NCI-H2171 (cell line): ENCODE measurements at regions not wholly inside any gene's neighbourhood (a gene's known extent, or its start where the extent isn't known, plus 50 kb on each side); places are given as distances from the start of the nearest gene placed in this dataset.
"Not testable (repeated sequence)": the region's sequence is repeated elsewhere in the genome, so short reads cannot be mapped to it uniquely, and the experiment has no call there.

ENCODE experiments used
- DNase-seq: peaks from one replicate; lab custom pipeline; 2025; lab: John Stamatoyannopoulos, UW

- DNase-seq = not testable (repeated sequence)
Measured at GRCh38 chr15:20308027-20308690, 233.4 kb downstream of the GOLGA6L6 start.

- DNase-seq = not testable (repeated sequence)
Measured at GRCh38 chr15:20307137-20307536, 234.5 kb downstream of the GOLGA6L6 start.

GRCh38 chr15:20306497-20307106, 235.0 kb downstream of the GOLGA6L6 start:
- DNase-seq = not testable (repeated sequence)

GRCh38 chr15:20305912-20306311, 235.7 kb downstream of the GOLGA6L6 start:
- not testable (repeated sequence) for DNase-seq

- not testable (repeated sequence) for DNase-seq
Measured at GRCh38 chr15:20305015-20305465, 236.6 kb downstream of the GOLGA6L6 start.

GRCh38 chr15:20304282-20305014, 237.2 kb downstream of the GOLGA6L6 start:
- DNase-seq = not testable (repeated sequence)

- DNase-seq = not testable (repeated sequence)
Measured at GRCh38 chr15:20303248-20304171, 238.1 kb downstream of the GOLGA6L6 start.

GRCh38 chr15:20302141-20303069, 239.2 kb downstream of the GOLGA6L6 start:
- DNase-seq = not testable (repeated sequence)

- not testable (repeated sequence) for DNase-seq
Measured at GRCh38 chr15:20301471-20302081, 240.0 kb downstream of the GOLGA6L6 start.

GRCh38 chr15:20301041-20301390, 240.6 kb downstream of the GOLGA6L6 start:
- not testable (repeated sequence) for DNase-seq

- not testable (repeated sequence) for DNase-seq
Measured at GRCh38 chr15:20300351-20301040, 241.1 kb downstream of the GOLGA6L6 start.

- DNase-seq = not testable (repeated sequence)
Measured at GRCh38 chr15:20297603-20298123, 243.9 kb downstream of the GOLGA6L6 start.

GRCh38 chr15:20296261-20296660, 245.3 kb downstream of the GOLGA6L6 start:
- not testable (repeated sequence) for DNase-seq

- DNase-seq = no peak
Measured at GRCh38 chr15:20295238-20295811, 246.3 kb downstream of the GOLGA6L6 start.

- DNase-seq = no peak
Measured at GRCh38 chr15:20294651-20295237, 246.9 kb downstream of the GOLGA6L6 start.

- not testable (repeated sequence) for DNase-seq
Measured at GRCh38 chr15:20292422-20293005, 249.1 kb downstream of the GOLGA6L6 start.

GRCh38 chr15:20291616-20292015, 250.0 kb downstream of the GOLGA6L6 start:
- DNase-seq = not testable (repeated sequence)

GRCh38 chr15:20290606-20291005, 251.0 kb downstream of the GOLGA6L6 start:
- not testable (repeated sequence) for DNase-seq
